ENCODE measurements at regions not wholly inside any gene's neighbourhood (a gene's known extent, or its start where the extent isn't known, plus 50 kb on each side); places are given as distances from the start of the nearest gene placed in this dataset.
"Not testable (repeated sequence)": the region's sequence is repeated elsewhere in the genome, so short reads cannot be mapped to it uniquely, and the experiment has no call there.

GRCh38 chr12:59484575-59484974 lies 111.3 kb upstream of the SLC16A7 start:
- no peak for TF ChIP-seq CTCF (IDR thresholded peaks at IDR 0.05; ENCODE audit: extremely low read depth, insufficient read depth, missing control alignments)
- in situ Hi-C loops (cut with MboI; ENCODE audit: low pct_unique_long_range_greater_than_20kb, low sequenced_read_pairs, unreplicated experiment): no loop called here
- no peak for DNase-seq (ENCODE audit: low spot score)

GRCh38 chr12:59474236-59474635 lies 121.6 kb upstream of the SLC16A7 start:
- DNase-seq (ENCODE audit: low spot score); in situ Hi-C loops (cut with MboI; ENCODE audit: low pct_unique_long_range_greater_than_20kb, low sequenced_read_pairs, unreplicated experiment): not testable (repeated sequence)

GRCh38 chr12:59472273-59472672 lies 123.6 kb upstream of the SLC16A7 start:
- no peak for DNase-seq (ENCODE audit: low spot score)
- in situ Hi-C loops (cut with MboI; ENCODE audit: low pct_unique_long_range_greater_than_20kb, low sequenced_read_pairs, unreplicated experiment): no loop called here
- no peak for TF ChIP-seq CTCF (IDR thresholded peaks at IDR 0.05; ENCODE audit: extremely low read depth, insufficient read depth, missing control alignments)

- DNase-seq (ENCODE audit: low spot score): no peak
- no peak for TF ChIP-seq CTCF (IDR thresholded peaks at IDR 0.05; ENCODE audit: extremely low read depth, insufficient read depth, missing control alignments)
- in situ Hi-C loops (cut with MboI; ENCODE audit: low pct_unique_long_range_greater_than_20kb, low sequenced_read_pairs, unreplicated experiment): no loop called here
Observed at GRCh38 chr12:59459966-59460660, 135.7 kb upstream of the SLC16A7 start.

GRCh38 chr12:59453475-59453874 lies 142.4 kb upstream of the SLC16A7 start:
- in situ Hi-C loops (cut with MboI; ENCODE audit: low pct_unique_long_range_greater_than_20kb, low sequenced_read_pairs, unreplicated experiment): no loop called here
- no peak for DNase-seq (ENCODE audit: low spot score)
- TF ChIP-seq CTCF (IDR thresholded peaks at IDR 0.05; ENCODE audit: extremely low read depth, insufficient read depth, missing control alignments): no peak

- TF ChIP-seq CTCF (IDR thresholded peaks at IDR 0.05; ENCODE audit: extremely low read depth, insufficient read depth, missing control alignments): no peak
- in situ Hi-C loops (cut with MboI; ENCODE audit: low pct_unique_long_range_greater_than_20kb, low sequenced_read_pairs, unreplicated experiment): no loop called here
- no peak for DNase-seq (ENCODE audit: low spot score)
Observed at GRCh38 chr12:59452746-59453145, 143.1 kb upstream of the SLC16A7 start.

GRCh38 chr12:59452259-59452658 lies 143.6 kb upstream of the SLC16A7 start:
- TF ChIP-seq CTCF (IDR thresholded peaks at IDR 0.05; ENCODE audit: extremely low read depth, insufficient read depth, missing control alignments): no peak
- DNase-seq (ENCODE audit: low spot score): no peak
- in situ Hi-C loops (cut with MboI; ENCODE audit: low pct_unique_long_range_greater_than_20kb, low sequenced_read_pairs, unreplicated experiment): no loop called here

All from GM13977 (cell line).